GM21737 (cell line): ENCODE measurements at regions not wholly inside any gene's neighbourhood (a gene's known extent, or its start where the extent isn't known, plus 50 kb on each side); places are given as distances from the start of the nearest gene placed in this dataset.

Experiments
- ATAC-seq: cut with Tn5 transposase; IDR thresholded peaks from one replicate; pipeline ENCODE4 v1.9.1; 2021; ENCODE audit warnings: mild to moderate bottlenecking, moderate library complexity; ENCODE audit not compliant: unreplicated experiment

DNA sequence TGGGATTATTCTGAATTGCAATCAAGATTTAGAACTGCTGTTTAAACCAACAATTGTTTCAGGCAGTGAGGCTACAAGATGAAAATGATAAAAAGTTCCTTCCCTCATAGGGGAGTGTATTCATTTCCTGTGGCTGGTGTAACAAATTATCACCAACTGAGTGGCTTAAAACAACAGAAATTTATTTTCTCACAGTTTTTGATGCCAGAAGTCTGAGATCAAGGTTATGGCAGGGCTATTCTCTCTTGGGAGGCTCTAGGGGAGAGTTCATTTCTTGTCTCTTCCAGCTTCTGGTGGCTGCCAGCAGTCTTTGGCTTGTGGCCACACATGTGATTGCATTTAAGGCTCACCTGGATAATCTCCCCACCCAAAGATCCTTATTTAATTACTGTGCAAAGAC is 290.5 kb upstream of the ZSWIM2 start:
- ATAC-seq, result no peak

DNA sequence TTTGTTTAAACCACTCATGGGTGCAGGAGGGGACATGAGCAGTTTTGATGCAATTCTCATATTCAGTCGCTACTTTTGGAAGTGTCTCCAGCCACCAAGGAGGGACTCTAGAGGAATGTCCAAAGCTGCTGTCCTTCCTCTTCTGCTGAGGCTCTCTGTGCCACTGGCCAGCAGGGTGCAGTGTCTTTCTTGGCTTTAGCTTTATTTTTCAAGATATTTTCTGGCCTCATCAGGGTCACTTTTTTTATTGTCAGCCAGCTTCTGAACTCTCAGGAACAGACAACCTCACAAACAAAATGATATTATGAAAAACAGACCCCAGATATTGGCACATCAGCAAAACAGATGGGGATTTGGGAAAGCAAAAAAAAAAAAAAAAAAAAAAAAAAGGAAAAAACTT is 289.3 kb upstream of the ZSWIM2 start:
- no peak for ATAC-seq

DNA sequence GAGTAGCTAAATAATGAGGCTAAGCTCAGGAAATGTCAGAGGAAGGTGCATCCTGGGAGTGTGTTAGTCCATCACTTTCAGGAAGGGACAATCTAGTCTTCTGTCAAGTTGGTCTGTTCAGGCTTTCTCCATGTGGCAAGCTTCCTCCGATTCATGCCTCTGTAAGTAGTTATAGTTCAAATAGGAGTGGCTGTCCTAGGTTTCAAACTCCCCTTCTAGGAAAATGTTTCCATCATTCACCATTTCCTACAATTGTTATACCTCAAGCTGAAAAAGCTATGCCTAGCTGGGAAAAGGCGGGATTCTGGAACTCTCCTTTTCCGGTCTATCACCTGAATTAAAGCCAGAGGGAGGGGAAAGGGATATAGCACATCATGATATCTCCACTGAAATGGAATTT is 287.7 kb upstream of the ZSWIM2 start:
- no peak for ATAC-seq

DNA sequence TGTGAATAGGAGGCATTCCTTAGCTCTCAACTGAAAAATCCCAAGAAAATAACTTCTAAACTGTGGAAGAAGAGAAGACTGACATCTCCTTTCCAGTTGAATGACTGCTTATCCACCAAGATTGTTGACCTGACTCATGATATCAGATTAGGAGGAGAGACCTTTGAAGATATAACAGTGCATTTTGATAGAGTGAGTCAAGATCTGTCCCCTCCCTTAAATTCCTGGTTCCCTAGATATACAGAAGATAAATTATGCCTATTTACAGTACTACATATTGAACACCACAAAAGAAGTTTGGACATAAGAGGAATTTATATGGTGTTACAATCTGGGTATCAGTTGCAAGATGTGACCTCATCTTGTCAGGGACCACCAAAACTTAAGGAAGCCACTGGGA is 285.3 kb upstream of the ZSWIM2 start:
- ATAC-seq, result no peak

DNA sequence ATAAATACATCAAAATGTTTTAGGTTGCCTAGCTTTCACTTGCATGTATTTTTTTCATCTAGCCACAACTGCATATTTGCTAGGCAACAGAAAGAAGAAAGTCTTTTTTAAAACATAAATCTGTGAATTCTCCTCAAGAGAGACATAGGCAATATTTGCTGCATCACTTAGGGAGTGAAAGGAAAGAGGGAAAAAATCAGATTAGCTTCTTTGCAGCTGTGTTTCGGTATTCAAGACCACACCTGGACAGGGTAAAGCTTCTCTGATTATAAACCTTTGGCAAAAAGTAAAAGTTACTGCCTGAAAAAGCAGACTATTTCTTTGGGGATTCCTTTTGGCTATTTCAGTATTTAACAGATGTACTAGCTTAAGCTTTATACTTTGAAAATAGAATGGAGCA is 280.9 kb upstream of the ZSWIM2 start:
- ATAC-seq, result no peak

DNA sequence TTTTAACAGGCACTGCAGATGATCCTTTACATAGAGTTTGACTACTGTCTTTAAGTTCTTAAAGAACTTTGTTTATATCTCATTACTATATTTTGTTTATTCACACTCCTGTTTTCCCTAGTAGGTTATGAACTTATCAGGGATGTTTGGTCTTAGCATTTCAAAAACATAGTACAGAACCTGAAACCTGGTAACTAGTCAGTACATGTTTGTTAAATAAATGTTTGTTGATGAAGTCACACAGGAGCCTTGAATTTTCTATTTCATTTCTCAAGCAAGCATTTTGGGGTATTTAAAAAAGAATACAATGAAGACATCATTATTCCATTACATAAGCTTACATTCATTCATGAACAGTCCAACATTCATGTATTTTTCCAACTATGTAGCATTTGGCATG is 280.3 kb upstream of the ZSWIM2 start:
- no peak for ATAC-seq

DNA sequence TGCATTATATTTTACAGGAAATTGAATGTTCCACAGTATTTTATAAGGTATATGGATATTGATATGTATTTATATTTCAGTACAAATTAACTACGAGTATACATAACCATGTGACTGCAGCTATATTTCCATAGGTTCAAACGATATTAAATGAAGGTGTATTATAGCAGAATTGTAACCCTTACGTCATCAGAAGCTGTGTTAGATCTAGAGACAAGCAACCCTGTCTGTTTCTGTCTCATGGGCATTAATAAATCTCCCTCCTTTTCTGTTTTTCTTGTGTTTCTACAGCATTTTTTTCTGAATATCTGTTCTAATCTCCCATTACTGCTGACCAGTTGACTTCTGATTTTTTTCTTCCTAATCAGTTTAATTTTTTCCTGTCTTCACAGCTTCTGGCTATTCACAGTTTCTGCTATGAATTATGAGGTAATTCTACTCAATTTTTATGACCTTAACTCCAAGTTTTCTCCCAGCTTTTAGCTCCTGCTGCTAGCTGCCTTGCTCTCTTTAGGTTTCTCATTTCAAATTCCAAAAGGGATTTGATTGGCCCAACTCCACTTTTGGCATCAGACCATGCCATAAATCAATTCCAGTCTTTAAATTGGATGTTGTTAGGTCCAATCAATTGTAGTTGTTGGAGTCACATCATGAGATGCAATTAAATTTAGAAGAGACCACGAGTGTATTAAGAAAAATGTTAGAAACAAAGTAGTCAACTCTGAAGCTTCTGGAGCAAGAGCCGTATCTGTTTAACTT is 277.5 kb upstream of the ZSWIM2 start:
- ATAC-seq, result no peak

DNA sequence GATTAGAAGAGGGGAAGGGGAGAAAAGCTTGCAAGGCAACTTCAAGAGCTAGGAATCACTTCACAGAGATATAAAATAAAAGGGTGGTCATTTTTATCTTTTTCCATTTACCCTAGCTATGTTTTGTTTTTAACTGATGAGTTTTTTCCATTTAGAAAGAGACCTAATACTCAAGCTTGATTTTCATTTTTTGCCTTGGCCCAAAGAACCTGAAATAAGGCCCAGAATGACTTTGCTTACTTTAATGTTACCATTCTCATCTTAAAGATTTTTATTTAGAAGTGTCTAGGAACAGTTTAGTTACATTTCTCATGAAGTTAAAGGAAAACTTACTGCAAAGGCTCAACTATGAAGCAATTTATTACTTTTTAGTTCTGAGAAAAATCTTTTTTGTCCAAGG is 276.3 kb upstream of the ZSWIM2 start:
- ATAC-seq, result no peak

DNA sequence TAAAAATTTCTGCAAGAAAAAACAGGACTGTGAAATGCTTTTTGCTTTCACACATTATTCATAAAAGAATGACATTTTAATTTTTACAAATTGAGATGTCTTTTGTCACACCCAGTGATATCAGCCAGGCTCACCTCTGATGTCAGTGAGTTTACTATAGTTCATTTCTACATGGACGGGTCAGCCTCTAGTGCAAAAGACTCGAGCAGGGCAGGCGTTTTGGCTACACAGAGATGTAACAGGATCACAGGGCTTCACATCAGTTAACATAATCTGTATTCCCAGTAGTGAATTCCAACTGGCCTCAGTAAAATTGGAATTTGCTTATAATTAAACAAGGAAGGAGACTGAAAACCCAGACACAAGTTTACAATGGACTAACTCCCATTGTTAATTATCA is 275.6 kb upstream of the ZSWIM2 start:
- ATAC-seq, result no peak

DNA sequence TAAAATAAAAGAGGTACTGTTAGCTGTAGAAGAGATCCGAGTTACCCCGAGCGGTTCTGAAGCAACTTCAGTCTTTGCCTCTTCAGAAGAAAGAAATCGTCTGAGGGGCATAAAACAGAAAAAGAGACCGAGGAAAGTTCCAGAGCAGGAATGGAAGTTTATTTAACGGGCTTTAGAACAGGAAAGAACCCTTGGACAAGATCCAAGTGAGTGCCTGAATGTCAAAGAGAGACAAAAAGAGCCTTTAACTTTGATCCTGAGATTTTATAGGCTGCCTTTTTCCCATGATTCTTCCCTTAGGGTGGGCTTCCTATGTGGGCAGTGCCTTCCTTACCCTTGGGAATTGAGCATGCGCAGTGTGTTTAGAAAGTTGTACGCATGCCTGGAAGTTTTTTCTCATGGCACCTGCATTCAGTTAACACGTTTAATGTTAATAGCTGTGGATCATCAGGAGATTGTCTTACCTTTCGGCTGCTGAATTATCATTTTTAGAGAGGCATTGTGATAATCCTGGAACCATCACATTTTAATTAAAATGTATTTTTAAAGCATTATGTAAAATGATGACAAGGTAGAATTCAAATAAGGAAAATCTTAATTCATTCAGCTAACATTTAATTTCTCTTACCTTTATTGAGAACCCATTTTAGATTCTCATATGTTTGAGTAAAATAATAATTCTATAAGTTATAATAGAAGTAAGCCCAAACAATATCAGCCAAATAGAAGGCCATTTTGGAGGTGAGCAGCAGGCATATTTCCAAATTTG is 269.5 kb upstream of the ZSWIM2 start:
- no peak for ATAC-seq

DNA sequence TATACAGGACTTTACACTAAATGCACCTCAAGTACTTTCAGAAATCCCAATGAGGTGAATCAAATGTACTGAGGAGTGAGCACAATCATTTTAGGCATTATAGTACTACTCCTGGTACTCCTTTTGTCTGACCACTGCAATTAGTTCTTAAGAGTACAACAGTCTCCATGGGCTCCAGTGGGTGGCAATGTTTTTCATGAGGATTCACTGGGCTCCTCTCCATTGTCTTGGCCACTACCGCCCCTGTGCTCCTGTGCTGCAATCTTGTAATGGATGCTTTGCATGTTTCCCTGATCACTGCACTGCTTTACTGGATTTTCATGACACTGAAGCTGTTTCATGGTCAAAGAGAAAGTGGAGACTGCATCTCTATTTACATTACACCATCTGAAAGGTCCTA is 268.5 kb upstream of the ZSWIM2 start:
- ATAC-seq, result no peak

DNA sequence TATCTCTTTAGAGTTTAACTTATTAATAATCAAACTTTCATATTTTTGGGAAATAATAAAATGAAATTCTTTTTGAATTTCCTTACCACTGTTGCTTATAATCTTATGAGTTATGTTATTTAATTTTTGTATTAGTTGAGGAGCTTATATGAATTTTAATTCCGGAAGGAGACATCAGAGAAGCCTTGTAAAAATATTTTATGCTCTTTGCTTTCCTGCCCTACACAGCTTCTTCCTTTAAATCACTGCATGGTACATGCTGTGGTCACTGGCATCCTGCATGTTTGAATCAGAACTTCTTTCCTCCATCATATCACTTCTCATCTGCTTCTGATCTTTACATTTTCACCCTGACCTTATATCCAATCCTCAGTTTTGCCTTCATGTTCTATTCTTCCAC is 266.7 kb upstream of the ZSWIM2 start:
- no peak for ATAC-seq

DNA sequence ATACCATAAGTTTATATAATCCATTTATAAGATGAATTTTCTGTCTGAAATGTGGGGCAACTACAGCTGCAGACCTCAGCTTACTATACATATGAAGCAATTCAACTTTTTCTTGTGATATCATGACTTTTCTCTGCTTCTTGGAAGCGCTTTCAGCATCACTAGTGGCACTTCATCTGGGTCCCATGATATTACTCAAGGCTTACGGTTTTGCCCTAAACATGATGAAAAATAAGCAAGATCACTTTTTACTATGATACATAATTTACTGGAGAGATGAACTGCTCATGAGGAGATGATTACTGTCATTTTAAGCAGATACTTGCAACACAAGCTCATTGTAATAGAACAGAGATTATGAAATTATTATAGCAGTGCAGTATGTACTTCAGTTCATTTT is 258.0 kb upstream of the ZSWIM2 start:
- no peak for ATAC-seq

DNA sequence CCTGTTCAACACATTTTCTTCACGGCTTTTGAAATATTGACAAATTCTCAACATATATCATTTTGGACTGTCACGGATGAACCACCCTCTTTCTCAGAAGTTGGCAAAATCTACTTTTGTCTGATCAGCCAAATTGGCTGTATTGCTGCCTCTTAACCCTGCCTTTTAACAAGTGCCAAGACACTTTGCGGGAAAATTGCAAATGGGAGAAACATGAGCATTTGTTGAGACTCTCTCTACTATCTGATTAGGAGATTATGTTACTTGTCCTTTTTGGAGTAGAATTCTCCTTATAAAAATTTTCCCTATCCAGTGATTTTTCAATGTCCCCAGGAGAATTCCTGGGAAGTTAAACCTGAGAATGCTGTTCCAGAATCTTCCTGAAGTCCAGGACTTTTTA is 256.2 kb upstream of the ZSWIM2 start:
- ATAC-seq, result no peak

DNA sequence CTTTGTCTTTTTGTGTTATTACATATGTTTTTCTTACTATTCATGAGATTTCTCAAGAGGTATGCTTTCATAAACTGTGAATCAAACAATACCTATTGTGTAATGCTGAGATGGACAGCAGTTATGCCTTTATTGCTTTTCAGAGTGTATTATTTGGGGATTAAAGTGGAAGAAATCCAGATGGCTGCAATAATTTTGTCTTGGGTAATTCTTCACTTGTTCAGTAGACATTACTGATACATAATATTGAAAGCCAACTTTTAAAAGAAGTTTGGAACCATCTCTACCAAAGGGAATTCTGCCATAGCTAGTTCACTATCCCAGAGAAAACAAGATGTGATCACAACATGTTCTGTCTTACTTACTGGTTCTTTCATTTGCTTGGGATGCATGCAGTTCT is 253.4 kb upstream of the ZSWIM2 start:
- ATAC-seq, result no peak

DNA sequence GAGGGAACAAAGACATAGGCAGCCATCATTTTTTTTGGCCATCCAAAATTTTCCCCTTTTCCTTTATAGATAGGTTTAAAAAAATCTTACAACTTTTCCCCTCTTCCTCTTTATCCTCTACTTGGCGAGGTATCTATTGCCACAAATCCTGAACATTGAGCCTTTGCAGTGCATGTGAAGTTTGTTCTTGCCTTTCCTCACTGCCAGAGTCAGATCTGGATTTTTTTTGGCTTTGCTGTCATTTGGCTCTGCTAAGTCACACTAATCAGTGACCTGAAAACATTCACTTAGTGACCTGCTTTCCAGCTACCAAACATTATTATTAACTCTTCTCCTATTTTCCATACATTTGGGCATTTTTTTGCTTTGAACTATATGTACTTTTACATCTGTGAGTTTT is 249.2 kb upstream of the ZSWIM2 start:
- ATAC-seq, result no peak

DNA sequence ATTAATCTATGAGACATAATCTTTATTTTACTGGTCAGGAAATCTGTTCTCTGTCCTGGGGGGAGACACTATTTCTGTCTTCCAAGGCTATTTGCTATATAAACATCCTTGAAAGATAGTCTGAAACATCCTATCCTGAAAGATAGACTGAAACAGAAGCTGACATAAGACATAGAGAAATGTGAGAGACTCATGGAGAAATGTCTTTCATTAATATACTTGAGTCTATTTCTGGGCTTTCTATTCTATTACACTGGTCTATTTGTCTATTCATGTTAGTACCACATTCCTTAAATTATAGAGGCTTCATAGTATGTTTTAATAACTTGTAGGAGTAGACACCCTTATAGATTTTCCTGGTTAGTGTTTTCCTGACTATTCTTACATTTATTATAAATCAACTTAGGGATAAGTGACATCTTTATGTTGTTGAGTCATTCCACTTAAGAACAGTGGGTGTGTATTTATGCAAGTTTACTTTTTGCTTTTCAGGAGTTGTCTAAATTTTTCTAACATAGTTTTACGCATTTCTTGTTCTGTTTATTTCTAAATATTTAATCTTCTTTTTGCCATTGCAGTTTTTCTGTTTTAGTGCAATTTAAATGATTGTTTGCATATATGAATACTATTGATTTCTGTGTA is 244.9 kb upstream of the ZSWIM2 start:
- ATAC-seq, result no peak

DNA sequence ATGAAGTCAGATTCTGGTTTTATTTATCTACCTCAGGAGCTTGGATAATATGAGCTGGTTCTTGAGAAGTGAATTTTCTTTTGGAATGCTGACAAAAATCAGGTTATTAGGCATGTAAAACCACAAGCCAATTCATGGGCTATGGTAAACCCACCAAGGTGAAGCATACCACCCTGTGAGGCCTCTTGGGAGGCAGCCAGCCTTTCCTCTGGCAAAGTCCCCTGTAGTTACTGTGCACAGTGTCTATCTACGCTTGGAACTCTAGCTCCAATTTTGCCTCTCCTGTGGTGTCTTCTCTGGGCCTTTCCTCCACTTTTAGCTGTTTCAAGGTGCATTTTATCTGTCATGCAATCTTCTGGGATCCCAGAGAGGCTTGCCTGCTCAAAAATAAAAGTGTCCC is 242.7 kb upstream of the ZSWIM2 start:
- no peak for ATAC-seq

DNA sequence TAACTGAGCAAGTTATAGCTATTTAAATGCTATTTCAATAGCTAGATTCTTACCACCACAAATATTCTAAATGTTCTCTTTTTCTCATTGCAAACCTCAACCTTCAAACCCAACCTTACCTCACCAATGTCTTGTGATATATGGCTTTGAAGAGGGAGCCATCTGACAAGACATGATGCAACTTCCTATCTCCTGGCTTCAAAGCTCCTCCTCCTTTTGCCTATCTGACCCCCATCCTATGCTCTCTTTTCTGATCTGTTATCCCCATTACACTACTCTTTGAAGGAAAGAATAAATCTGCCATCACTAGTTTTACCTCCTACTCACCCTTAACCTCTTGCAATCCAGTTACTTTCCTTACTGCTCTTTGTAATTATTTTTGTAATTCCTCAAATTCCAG is 235.6 kb upstream of the ZSWIM2 start:
- ATAC-seq, result no peak

DNA sequence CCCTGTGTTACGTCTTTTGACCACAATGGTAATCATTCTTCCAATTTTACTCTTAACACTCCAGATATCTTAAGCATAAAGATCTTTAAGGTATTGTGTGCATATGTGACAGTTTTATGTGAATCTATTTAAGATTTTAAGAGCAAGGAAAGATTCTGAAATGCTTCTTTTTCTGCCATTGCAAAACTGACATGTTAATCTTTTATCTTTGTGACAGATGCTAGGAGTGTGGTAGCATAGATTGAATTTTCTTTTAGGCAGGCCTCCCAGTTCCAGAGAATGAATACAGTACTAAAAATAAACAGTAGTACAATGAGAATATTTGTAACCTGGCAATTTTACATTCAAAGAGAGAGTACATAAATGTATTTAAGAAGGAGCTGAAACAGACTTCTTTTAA is 232.5 kb upstream of the ZSWIM2 start:
- no peak for ATAC-seq

DNA sequence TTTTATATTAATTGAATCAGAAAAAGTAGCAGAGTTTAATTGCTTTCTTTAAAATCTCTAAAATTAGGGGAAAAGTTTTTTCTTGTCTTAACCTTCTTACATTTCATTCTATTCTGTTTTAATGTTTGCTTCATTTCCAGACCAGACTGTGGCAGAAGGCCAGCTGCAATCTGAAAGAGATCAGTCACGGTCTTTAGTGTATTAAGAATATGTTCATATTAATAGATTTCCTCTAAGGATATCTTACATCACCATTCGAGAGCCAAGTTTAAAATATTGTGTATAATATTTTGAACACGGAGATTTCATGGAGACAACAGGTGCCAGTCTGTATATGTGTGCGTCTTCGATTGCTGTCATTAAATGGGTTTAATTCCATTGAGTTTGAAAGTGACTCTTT is 230.9 kb upstream of the ZSWIM2 start:
- ATAC-seq, result no peak

DNA sequence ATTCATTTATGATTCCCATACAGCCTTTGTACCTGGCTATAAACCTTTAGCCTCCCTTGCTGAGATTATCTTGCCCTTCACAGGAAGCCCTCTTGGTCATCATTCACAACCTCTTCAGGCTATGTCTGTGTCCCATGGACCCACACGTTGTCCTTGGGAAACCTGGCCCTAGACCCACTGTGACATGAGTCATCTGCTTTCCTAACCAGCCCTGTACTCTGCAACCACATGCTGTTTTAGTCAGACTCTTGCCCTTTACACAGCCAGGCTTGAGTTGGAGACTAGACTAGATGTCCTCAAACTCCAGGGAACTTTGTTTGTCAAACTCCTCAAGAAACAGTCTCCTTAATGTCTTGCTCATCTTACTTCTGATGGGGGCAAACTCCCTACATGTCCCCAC is 229.3 kb upstream of the ZSWIM2 start:
- no peak for ATAC-seq
